ENCODE measurements at regions not wholly inside any gene's neighbourhood (a gene's known extent, or its start where the extent isn't known, plus 50 kb on each side); places are given as distances from the start of the nearest gene placed in this dataset.
"Not testable (repeated sequence)": the region's sequence is repeated elsewhere in the genome, so short reads cannot be mapped to it uniquely, and the experiment has no call there.

DNA sequence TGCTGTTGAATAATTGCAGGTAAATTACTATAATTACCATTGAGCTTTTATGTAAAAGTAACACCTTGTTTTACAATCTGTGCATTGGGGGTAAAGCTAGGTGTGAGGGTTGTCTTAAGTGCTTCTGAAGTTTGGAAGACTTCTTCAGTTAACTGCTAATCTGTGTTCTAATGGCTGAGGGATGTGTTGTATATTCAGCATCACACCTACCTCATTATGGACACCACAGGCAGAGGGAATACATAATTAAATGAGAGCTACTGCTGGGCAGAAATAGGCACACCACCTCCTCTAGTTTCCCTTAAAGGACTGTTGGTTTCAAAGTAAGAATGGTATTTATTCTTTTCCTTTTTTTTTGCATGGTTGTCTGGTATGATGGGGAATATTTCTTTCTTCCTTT is 502.3 kb upstream of the RGS6 start:
- H3K27me3 Mint-ChIP-seq, result no peaks in the 10 kb centered on the region
- no peak for DNase-seq (ENCODE audit: extremely low spot score, unreplicated experiment)
- H3K4me1 Mint-ChIP-seq (ENCODE audit: unreplicated experiment), result peaks cover 3% of the 10 kb centered on the region
- no peak overlapping the region for H3K4me3 Mint-ChIP-seq
- peaks cover 14% of the 10 kb centered on the region for H3K36me3 Mint-ChIP-seq
- H3K9me3 Mint-ChIP-seq, result peaks cover 12% of the 10 kb centered on the region
- no peak overlapping the region for H3K27ac Mint-ChIP-seq
- TF ChIP-seq, protein P1, sequence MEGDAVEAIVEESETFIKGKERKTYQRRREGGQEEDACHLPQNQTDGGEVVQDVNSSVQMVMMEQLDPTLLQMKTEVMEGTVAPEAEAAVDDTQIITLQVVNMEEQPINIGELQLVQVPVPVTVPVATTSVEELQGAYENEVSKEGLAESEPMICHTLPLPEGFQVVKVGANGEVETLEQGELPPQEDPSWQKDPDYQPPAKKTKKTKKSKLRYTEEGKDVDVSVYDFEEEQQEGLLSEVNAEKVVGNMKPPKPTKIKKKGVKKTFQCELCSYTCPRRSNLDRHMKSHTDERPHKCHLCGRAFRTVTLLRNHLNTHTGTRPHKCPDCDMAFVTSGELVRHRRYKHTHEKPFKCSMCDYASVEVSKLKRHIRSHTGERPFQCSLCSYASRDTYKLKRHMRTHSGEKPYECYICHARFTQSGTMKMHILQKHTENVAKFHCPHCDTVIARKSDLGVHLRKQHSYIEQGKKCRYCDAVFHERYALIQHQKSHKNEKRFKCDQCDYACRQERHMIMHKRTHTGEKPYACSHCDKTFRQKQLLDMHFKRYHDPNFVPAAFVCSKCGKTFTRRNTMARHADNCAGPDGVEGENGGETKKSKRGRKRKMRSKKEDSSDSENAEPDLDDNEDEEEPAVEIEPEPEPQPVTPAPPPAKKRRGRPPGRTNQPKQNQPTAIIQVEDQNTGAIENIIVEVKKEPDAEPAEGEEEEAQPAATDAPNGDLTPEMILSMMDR (conservative IDR thresholded peaks at IDR 0.05), result no peak

DNA sequence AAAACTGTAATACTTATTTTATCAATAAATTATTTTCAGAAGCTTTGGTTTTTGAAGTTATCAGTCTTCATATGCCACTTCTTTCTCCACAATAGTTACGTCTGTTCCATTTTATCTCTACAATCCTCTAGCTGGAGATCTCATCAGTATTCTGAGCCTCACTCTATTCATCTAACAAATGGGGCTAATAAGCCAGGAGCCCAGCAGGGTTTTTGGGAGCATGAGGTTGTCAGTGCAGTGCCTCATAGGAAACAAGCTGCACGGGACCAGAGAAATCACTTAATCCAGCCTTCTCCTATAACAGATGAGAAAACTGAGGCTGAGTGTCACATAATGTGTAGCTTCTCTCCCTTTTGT is 501.9 kb upstream of the RGS6 start:
- Mint-ChIP-seq H3K36me3 (peaks cover 12% of the 10 kb centered on the region), H3K4me3 (no peak overlapping the region), H3K9me3 (peaks cover 8% of the 10 kb centered on the region), H3K27ac (no peak overlapping the region), H3K4me1 (ENCODE audit: unreplicated experiment) (peaks cover 3% of the 10 kb centered on the region), H3K27me3 (no peaks in the 10 kb centered on the region)
- TF ChIP-seq, protein P1 (conservative IDR thresholded peaks at IDR 0.05), result no peak
- no peak for DNase-seq (ENCODE audit: extremely low spot score, unreplicated experiment)

DNA sequence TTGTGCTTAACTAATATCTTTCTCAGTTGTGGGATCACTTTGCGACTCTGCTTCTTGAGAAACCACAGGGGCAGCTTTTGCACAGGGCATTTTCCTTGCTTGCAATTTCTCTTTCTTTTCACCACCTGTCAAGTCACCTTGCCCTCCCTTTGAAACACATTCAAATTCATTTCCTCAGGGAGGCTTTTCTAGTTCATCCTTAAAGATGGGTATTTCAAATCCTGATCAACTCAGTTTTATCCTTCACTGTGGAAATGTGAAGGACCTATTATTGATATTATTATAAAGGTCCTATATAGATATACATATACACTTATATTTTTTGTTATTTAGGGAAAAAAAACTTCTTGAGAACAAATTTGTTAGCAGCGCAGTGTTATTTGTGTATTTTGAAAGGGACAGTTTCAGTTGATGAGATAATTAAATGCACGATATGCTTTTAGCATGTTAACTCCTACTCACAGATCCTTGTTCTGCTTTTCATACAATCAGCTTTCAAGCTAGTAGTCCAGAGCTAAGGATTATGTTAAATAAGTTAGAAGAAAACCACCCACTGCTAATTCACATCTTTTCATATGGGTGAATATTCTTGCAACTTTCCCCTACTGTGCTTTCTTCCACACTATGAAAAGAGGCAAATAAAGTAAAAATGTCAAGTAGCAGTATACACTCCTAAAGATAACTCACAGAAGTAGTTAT is 501.4 kb upstream of the RGS6 start:
- TF ChIP-seq, protein P1 (conservative IDR thresholded peaks at IDR 0.05), result no peak
- no peak for DNase-seq (ENCODE audit: extremely low spot score, unreplicated experiment)
- Mint-ChIP-seq H3K27me3 (no peaks in the 10 kb centered on the region), H3K9me3 (peaks cover 6% of the 10 kb centered on the region), H3K27ac (no peak overlapping the region), H3K4me3 (no peak overlapping the region), H3K36me3 (peaks cover 10% of the 10 kb centered on the region), H3K4me1 (ENCODE audit: unreplicated experiment) (peaks cover 3% of the 10 kb centered on the region)

DNA sequence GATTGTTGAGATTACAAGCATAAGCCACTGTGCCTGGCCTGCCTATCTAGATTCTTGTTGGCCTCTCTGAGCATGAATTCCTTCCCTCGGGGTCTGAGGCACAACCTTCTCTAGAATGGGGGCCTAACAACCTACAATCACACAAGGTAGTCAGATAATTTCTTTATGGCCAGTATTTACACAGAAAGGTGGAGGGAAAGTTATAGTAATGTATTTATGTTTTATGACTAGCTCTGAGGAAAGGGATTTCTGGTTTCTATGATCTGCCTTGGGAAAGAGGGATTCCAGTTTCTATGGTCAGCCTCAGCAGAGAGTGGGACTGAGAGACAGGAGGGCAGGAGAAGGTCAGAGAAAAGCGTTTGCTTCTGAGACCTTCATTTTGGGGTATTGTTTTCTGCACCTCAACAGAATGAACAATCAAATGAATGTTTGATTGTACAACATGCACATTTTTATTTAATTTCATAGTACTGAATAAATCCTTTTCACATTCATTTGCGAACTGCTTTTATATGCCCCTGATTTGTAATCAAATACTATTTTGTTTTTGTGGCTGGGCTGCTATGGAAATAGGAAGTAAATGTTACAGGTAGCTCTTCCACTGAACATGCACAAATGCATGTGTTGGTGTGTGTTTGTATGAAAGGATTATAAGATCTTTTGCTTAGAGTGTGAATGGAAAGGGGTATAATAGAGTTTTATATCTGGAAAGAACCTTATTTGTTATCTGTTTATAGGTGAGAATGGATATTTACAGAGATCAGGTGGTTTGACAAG is 499.7 kb upstream of the RGS6 start:
- peaks cover 3% of the 10 kb centered on the region for H3K4me1 Mint-ChIP-seq (ENCODE audit: unreplicated experiment)
- H3K4me3 Mint-ChIP-seq, result no peak overlapping the region
- peaks cover 2% of the 10 kb centered on the region for H3K36me3 Mint-ChIP-seq
- DNase-seq (ENCODE audit: extremely low spot score, unreplicated experiment), result no peak
- TF ChIP-seq, protein P1 (conservative IDR thresholded peaks at IDR 0.05), result no peak
- no peaks in the 10 kb centered on the region for H3K27me3 Mint-ChIP-seq
- H3K27ac Mint-ChIP-seq, result no peak overlapping the region
- peaks cover 2% of the 10 kb centered on the region for H3K9me3 Mint-ChIP-seq

DNA sequence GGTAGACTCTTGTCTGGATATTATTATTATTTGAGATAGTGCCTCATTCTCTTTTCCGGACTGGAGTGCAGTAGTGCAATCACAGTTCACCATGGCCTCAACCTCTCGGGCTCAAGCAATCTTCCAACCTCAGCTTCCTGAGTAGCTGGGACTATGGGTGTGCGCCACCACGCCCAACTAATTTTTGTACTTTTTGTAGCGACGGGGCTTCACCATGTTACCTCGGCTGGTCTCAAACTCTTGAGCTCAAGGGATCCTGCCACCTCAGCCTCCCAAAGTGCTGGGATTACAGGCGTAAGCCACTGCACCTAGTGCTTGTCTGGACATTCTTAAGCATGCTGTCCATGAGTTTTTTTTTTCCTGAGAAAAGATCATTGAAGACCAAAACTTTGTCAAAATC is 498.9 kb upstream of the RGS6 start:
- H3K4me3 Mint-ChIP-seq, result no peak overlapping the region
- H3K36me3 Mint-ChIP-seq, result no peaks in the 10 kb centered on the region
- DNase-seq (ENCODE audit: extremely low spot score, unreplicated experiment), result no peak
- no peaks in the 10 kb centered on the region for H3K27me3 Mint-ChIP-seq
- H3K9me3 Mint-ChIP-seq, result no peaks in the 10 kb centered on the region
- no peak overlapping the region for H3K27ac Mint-ChIP-seq
- peaks cover 8% of the 10 kb centered on the region for H3K4me1 Mint-ChIP-seq (ENCODE audit: unreplicated experiment)
- TF ChIP-seq, protein P1 (conservative IDR thresholded peaks at IDR 0.05), result no peak

DNA sequence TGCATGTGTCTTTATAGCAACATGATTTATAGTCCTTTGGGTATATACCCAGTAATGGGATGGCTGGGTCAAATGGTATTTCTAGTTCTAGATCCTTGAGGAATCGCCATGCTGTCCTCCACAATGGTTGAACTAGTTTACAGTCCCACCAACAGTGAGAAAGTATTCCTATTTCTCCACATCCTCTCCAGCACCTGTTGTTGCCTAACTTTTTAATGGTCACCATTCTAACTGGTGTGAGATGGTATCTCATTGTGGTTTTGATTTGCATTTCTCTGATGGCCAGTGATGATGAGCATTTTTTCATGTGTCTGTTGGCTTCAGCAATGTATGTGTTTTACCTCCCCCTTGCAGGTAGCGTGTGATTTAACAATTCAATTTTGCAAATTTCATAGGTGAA is 496.6 kb upstream of the RGS6 start:
- not testable (repeated sequence) for H3K27ac Mint-ChIP-seq; H3K4me3 Mint-ChIP-seq; DNase-seq (ENCODE audit: extremely low spot score, unreplicated experiment); H3K36me3 Mint-ChIP-seq; H3K9me3 Mint-ChIP-seq; H3K27me3 Mint-ChIP-seq
- H3K4me1 Mint-ChIP-seq (ENCODE audit: unreplicated experiment), result peaks cover 20% of the 10 kb centered on the region

Measured in type B pancreatic cell (in vitro differentiated cells).